ENCODE measurements at regions not wholly inside any gene's neighbourhood (a gene's known extent, or its start where the extent isn't known, plus 50 kb on each side); places are given as distances from the start of the nearest gene placed in this dataset.
A peak's percentile ranks its signal among the peaks of the same experiment; 100 is the strongest.

- H3K4me1 Mint-ChIP-seq, result peaks cover 27% of the 10 kb centered on the region
- H3K4me3 Mint-ChIP-seq, result no peak overlapping the region
- H3K27ac Mint-ChIP-seq, result peak overlapping the region; percentile 51
- no peaks in the 10 kb centered on the region for H3K9me3 Mint-ChIP-seq
- peaks cover 20% of the 10 kb centered on the region for H3K36me3 Mint-ChIP-seq
- ATAC-seq (no peak), DNase-seq (ENCODE audit: low spot score in 2 of 2) (no peak)
These were observed 69.4 kb upstream of the CLCN4 start for GRCh38 chrX:10087391-10087790.

GRCh38 chrX:10089378-10089795, 67.4 kb upstream of the CLCN4 start:
- H3K36me3 Mint-ChIP-seq, result peaks cover 26% of the 10 kb centered on the region
- DNase-seq (ENCODE audit: low spot score in 2 of 2), result no peak
- H3K4me1 Mint-ChIP-seq, result peaks cover 14% of the 10 kb centered on the region
- no peak overlapping the region for H3K27ac Mint-ChIP-seq
- no peaks in the 10 kb centered on the region for H3K9me3 Mint-ChIP-seq
- no peak for ATAC-seq
- no peak overlapping the region for H3K4me3 Mint-ChIP-seq

- Mint-ChIP-seq H3K4me3 (no peak overlapping the region), H3K36me3 (peaks cover 23% of the 10 kb centered on the region), H3K4me1 (peaks cover 10% of the 10 kb centered on the region), H3K9me3 (no peaks in the 10 kb centered on the region), H3K27ac (no peak overlapping the region)
- DNase-seq (ENCODE audit: low spot score in 2 of 2) (no peak), ATAC-seq (no peak)
These were observed 66.5 kb upstream of the CLCN4 start for GRCh38 chrX:10090319-10090718.

GRCh38 chrX:10095246-10095645, 61.5 kb upstream of the CLCN4 start:
- Mint-ChIP-seq H3K4me3 (no peak overlapping the region), H3K9me3 (no peaks in the 10 kb centered on the region), H3K27ac (no peak overlapping the region), H3K36me3 (peaks cover 43% of the 10 kb centered on the region), H3K4me1 (peaks cover 21% of the 10 kb centered on the region)
- no peak for ATAC-seq
- no peak for DNase-seq (ENCODE audit: low spot score in 2 of 2)

- ATAC-seq, result peak; percentile 63
- no peak for DNase-seq (ENCODE audit: low spot score in 2 of 2)
- Mint-ChIP-seq H3K27ac (peak overlapping the region; percentile 60), H3K4me1 (peaks cover 27% of the 10 kb centered on the region), H3K4me3 (peak overlapping the region; percentile 40), H3K36me3 (peaks cover 46% of the 10 kb centered on the region), H3K9me3 (no peaks in the 10 kb centered on the region)
These were observed 60.9 kb upstream of the CLCN4 start for GRCh38 chrX:10095698-10096432.

GRCh38 chrX:10098270-10098713, 58.5 kb upstream of the CLCN4 start:
- H3K4me1 Mint-ChIP-seq, result peaks cover 39% of the 10 kb centered on the region
- peak overlapping the region; percentile 79 for H3K4me3 Mint-ChIP-seq
- H3K9me3 Mint-ChIP-seq, result no peaks in the 10 kb centered on the region
- DNase-seq (ENCODE audit: low spot score in 2 of 2) (no peak), ATAC-seq (peak; percentile 85)
- peaks cover 35% of the 10 kb centered on the region for H3K36me3 Mint-ChIP-seq
- peak overlapping the region; percentile 96 for H3K27ac Mint-ChIP-seq

- DNase-seq (ENCODE audit: low spot score in 2 of 2), result no peak
- peaks cover 35% of the 10 kb centered on the region for H3K36me3 Mint-ChIP-seq
- H3K4me3 Mint-ChIP-seq, result peak overlapping the region; percentile 79
- H3K9me3 Mint-ChIP-seq, result no peaks in the 10 kb centered on the region
- peak overlapping the region; percentile 96 for H3K27ac Mint-ChIP-seq
- ATAC-seq, result no peak
- peaks cover 39% of the 10 kb centered on the region for H3K4me1 Mint-ChIP-seq
These were observed 57.4 kb upstream of the CLCN4 start for GRCh38 chrX:10099411-10099810.

GRCh38 chrX:10101269-10101668, 55.5 kb upstream of the CLCN4 start:
- no peak for DNase-seq (ENCODE audit: low spot score in 2 of 2)
- Mint-ChIP-seq H3K4me3 (no peak overlapping the region), H3K36me3 (peaks cover 42% of the 10 kb centered on the region), H3K4me1 (peaks cover 40% of the 10 kb centered on the region), H3K9me3 (no peaks in the 10 kb centered on the region), H3K27ac (no peak overlapping the region)
- no peak for ATAC-seq

- ATAC-seq (no peak), DNase-seq (ENCODE audit: low spot score in 2 of 2) (no peak)
- H3K4me1 Mint-ChIP-seq, result peaks cover 37% of the 10 kb centered on the region
- no peaks in the 10 kb centered on the region for H3K9me3 Mint-ChIP-seq
- peak overlapping the region; percentile 62 for H3K27ac Mint-ChIP-seq
- H3K4me3 Mint-ChIP-seq, result no peak overlapping the region
- H3K36me3 Mint-ChIP-seq, result peaks cover 42% of the 10 kb centered on the region
These were observed 54.6 kb upstream of the CLCN4 start for GRCh38 chrX:10102046-10102704.

GRCh38 chrX:10103023-10103422, 53.8 kb upstream of the CLCN4 start:
- no peak overlapping the region for H3K27ac Mint-ChIP-seq
- no peak overlapping the region for H3K4me3 Mint-ChIP-seq
- no peaks in the 10 kb centered on the region for H3K9me3 Mint-ChIP-seq
- ATAC-seq, result no peak
- H3K36me3 Mint-ChIP-seq, result peaks cover 41% of the 10 kb centered on the region
- DNase-seq (ENCODE audit: low spot score in 2 of 2), result no peak
- peaks cover 46% of the 10 kb centered on the region for H3K4me1 Mint-ChIP-seq

- Mint-ChIP-seq H3K36me3 (peaks cover 23% of the 10 kb centered on the region), H3K4me1 (peaks cover 56% of the 10 kb centered on the region), H3K4me3 (no peak overlapping the region), H3K27ac (no peak overlapping the region), H3K9me3 (no peaks in the 10 kb centered on the region)
- DNase-seq (ENCODE audit: low spot score in 2 of 2) (no peak), ATAC-seq (no peak)
These were observed 51.7 kb upstream of the CLCN4 start for GRCh38 chrX:10104958-10105658.

GRCh38 chrX:10106806-10107205, 50.0 kb upstream of the CLCN4 start:
- Mint-ChIP-seq H3K4me1 (peaks cover 55% of the 10 kb centered on the region), H3K9me3 (no peaks in the 10 kb centered on the region), H3K4me3 (peak overlapping the region; percentile 27), H3K36me3 (peaks cover 17% of the 10 kb centered on the region), H3K27ac (peak overlapping the region; percentile 64)
- DNase-seq (ENCODE audit: low spot score in 2 of 2) (no peak), ATAC-seq (peak; percentile 50)

Data from stimulated activated effector memory CD8-positive, alpha-beta T cell treated with anti-CD3 and anti-CD28 coated beads, Interleukin-12 subunit alpha, Interleukin-12 subunit beta, amount 100 ng/mL, for 72 hours (primary cell).